Activated naive CD4-positive, alpha-beta T cell treated with anti-CD3 and anti-CD28 coated beads, Interleukin-2, amount 50 U/mL, for 72 hours (primary cell): ENCODE measurements at regions not wholly inside any gene's neighbourhood (a gene's known extent, or its start where the extent isn't known, plus 50 kb on each side); places are given as distances from the start of the nearest gene placed in this dataset.

ENCODE experiments used
- ATAC-seq, 2 donors: fragments of 150-1000 bp; cut with Tn5 transposase; 2 replicates each; pipeline ENCODE4 v1.10.0; 2021; ENCODE audit warnings: mild to moderate bottlenecking in 2 of 2, moderate library complexity in 2 of 2
- DNase-seq, 2 donors: peaks; one replicate each; pipeline ENCODE4 v3.0.0; 2021 to 2022; ENCODE audit warnings: low spot score in 2 of 2
- H3K27ac Mint-ChIP-seq, 2 donors: one replicate each; pipeline ENCODE4 v1.8.0; 2022; ENCODE audit warnings: mild to moderate bottlenecking in 2 of 2, mixed read lengths in 2 of 2
- H3K36me3 Mint-ChIP-seq, 2 donors: one replicate each; pipeline ENCODE4 v1.8.0; 2022; ENCODE audit warnings: mixed read lengths in 2 of 2
- H3K9me3 Mint-ChIP-seq, 2 donors: one replicate each; pipeline ENCODE4 v1.8.0; 2022; ENCODE audit warnings: mixed read lengths in 2 of 2

DNA sequence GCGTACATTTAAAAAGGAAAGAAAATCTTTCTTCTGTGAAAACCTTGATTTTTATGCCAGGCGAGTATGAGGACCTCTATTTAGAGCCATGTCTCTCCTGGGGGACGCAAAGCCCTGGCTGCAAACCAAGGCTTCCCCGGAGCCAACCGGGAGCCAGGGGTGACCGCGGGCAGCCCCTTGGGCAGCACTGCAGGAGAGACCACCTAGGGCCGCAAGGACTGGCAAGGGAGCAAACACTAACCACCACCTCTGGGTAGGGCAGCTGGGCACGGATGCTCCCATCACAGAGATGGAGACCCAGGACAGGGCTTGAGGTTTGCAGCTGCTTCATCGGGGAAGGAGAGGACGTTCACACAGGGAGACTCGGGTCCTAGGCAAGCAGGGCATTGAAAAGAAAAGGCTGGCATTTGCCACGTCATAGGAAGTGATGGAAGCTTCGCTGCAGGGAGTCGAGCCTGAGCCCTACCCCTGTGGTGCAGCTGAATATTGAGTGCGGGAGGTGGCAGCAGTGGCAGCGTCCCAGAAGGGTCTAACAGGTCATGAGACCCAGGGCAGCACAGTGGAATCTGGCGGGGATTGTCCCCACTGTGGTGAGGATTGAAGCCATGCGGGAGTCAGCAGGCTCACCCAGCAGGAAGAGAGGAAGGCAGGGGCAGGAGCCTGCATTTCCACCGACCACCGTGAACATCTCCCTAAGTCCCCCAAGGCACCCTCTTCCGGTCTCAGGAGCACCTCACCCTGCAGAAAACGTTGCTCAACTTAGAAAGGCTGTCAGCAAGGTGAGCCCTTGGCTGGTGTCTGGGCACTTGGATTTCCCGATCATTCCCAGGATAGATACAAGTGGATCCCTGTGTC is 156.2 kb upstream of the CST7 start:
- Mint-ChIP-seq H3K36me3 (no peaks in the 10 kb centered on the region), H3K27ac (no peak overlapping the region), H3K9me3 (no peaks in the 10 kb centered on the region)
- DNase-seq (no peak), ATAC-seq (no peak)

DNA sequence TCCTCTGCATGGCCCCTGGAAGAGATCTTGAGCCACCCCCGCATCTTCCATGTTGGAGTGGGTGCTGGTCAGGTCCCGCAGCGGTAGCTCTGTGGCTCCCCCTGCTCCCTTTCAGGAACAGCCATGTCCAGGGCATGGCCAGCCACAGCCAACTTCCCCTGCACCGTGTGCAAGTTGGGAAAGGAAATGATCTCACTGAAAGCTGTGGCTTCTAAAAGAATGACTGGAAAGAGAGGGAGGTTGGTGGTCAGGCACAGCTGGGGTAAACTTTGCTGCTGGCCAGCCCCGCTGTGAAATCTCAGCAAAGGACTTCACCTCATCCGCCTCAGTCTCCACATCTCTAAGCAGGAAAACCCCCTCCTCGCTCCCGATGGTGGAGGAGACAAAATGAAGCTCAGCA is 153.6 kb upstream of the CST7 start:
- no peaks in the 10 kb centered on the region for H3K36me3 Mint-ChIP-seq
- no peaks in the 10 kb centered on the region for H3K9me3 Mint-ChIP-seq
- ATAC-seq = peak in 1 of 2 donors; percentile 82
- no peak overlapping the region for H3K27ac Mint-ChIP-seq
- DNase-seq = no peak

DNA sequence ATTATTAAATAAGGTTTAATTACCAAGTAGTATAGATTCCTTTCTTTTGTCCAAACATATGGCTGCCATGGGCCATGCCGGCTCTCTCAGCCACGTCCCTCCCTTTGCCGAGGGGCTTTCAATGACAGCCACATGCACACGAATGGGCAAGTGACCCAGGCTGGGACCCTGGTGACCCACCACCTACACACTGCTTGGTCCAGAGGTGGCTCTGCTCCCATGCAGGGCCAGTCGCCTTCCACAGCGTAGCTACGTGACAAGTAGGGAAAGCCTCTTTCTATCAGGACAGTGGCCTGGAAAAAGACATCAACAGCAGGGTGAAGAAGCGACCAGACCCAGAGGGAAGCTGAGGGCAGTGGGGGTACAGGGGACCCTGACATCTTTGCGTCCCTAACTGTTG is 152.8 kb upstream of the CST7 start:
- no peak for ATAC-seq
- no peak for DNase-seq
- H3K36me3 Mint-ChIP-seq = no peaks in the 10 kb centered on the region
- H3K9me3 Mint-ChIP-seq = no peaks in the 10 kb centered on the region
- H3K27ac Mint-ChIP-seq = no peak overlapping the region

DNA sequence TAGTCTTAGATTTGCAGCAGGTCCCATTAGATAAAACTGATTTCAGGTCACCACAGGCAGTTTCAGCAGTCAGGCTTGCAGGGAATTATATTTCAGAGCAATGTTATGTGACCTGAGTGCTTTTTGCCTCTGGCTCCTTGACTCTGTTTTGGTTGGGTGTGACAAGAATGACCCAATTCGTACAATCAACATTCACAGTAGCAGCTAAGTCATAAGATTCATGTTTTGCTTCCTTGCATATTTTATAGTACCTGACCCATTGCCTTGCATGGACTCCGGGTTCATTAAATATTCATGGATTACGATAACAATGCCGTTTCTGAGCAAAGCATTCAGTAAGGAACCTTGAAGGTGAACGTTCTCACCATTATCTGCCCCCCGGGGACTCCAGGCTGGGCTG is 152.0 kb upstream of the CST7 start:
- no peak for ATAC-seq

DNA sequence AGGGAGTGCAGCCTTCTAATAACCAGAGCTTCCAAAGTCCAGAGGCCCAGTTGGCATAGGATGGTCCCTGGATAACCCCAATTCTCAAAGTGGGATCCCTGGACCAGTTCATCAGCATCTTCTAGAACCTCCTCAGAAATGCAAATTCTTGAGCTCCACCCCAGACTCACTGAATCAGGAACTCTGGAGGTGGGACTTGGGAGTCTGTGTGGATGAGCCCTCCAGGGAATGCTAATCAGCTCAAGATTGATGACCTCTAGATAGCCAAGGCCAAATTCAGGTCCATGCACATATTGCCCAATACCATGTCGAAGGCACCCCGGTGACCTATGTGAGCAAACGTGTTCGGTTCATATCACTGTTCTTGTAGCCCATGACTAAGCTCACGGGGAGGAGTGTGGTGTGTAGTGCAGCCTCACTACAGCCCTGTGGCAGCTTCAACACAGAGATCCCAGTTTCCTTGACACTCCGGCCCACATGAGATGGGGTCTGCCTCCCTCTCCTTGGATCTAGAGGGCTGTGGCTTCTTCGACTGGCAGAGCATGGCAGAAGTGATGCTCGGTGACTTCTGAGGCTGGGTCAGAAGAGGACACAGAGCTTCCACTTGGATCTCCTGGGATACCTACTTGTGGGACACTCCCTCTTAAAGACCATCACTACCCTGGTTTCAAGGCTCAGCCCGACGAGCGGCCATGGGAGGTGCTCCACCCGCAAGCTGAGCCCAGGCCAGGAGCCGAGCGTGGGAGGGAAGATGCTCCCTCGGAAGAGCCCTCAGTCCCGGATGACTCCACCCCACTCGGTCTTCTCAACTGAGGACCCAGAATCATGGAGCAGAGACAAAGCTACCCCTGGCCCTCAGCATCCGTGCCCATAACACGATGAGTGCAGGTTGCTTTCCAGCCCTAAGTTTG is 151.1 kb upstream of the CST7 start:
- no peaks in the 10 kb centered on the region for H3K9me3 Mint-ChIP-seq
- ATAC-seq = no peak
- no peak for DNase-seq

More for the DNA sequence above, 152.0 kb upstream of the CST7 start:
- H3K27ac Mint-ChIP-seq = no peak overlapping the region
- H3K36me3 Mint-ChIP-seq = no peaks in the 10 kb centered on the region
- no peak for DNase-seq
- H3K9me3 Mint-ChIP-seq = no peaks in the 10 kb centered on the region

DNA sequence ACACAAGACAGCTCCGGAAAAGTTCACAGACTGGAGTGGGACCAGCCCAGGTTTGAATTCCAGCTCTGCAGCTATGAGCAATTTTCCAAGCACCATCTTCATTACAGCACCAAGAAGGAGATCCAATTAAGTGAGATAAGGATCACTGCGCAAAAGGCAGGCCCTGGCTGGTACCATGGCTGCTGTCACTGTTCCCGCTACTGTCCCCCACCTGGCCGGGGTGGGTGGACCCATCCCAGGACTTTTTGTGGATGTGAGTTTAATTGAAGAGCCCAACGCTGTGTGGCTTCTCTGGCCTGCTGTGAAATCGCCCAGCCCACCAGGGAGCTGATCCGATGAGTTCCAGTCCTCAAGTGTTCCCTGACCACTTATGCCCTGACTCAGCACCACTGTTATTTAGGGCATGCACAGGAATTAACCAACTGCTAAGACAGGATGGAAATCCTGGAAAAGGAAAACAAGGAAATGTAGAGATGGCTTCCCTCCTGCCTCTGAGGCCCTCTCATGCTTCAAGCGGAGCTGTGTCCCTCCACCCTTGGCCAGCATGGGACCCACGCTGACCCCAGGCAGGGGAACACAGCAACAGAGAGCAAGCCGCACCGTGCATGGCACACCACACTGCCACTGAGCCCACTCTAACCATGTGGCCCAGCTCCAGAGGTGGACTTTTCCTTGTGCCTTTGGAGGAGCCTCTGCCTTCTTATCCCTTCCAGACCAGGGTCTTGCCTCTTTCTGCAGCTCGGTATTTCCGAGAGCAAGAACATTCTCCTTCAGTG is 150.0 kb upstream of the CST7 start:
- Mint-ChIP-seq H3K27ac (no peak overlapping the region), H3K9me3 (no peaks in the 10 kb centered on the region), H3K36me3 (no peaks in the 10 kb centered on the region)
- no peak for ATAC-seq
- DNase-seq = no peak

More for the DNA sequence above, 151.1 kb upstream of the CST7 start:
- Mint-ChIP-seq H3K36me3 (no peaks in the 10 kb centered on the region), H3K27ac (no peak overlapping the region)

DNA sequence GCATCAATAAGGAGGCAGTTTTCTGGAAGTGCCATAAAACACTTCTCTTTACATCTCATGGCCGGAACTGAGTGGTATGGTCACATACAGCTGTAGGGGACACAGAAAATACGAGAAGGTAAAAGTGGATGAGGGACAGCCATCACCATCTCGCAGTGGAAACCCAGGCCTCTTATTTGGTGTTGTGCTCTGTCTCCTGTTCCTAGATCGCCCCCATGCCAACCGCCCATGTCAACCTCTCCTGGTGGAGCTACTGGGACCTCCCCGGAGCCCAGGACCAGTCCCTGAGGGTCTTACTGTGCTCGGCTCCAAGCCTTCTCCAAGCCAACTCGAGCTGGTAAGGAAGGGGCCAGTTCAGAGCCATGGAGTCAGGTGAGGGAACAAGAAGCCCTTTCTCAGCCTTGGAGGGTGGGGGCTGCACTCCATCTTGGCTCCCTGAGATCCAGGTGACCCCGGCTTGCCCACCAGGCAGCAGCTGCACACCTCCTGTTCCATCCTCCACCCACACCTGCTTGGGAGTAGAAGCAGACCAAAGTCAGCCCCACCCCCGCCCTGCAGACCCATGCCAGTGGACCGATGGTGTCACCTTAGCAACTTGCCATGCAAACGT is 149.0 kb upstream of the CST7 start:
- no peak overlapping the region for H3K27ac Mint-ChIP-seq
- ATAC-seq = no peak
- no peaks in the 10 kb centered on the region for H3K9me3 Mint-ChIP-seq
- no peak for DNase-seq
- no peaks in the 10 kb centered on the region for H3K36me3 Mint-ChIP-seq

DNA sequence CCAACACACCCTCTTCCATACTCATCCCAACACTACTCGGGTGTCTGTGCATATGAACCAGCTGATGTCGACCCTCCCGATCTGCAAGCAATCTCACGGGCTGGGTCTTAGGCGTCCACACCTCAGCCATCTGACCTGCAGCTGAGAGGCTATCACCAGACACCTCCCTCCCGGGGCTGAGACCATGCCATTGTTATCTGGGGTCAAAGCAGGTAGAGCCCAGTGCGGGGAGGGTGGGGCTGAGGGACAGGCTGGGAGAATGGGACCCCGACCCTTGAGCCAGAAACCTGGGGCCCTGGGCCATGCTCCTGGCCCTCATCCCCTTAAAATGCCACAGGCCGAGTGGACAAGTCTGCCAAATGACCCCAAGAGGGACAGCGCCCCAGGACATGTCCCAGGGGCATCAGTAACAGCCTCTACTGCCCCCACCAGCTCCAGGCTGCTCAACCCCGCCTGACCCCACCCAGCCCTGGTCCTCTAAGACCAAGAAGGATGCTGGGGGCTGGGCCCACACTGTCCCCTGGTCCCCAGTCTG is 146.7 kb upstream of the CST7 start:
- H3K36me3 Mint-ChIP-seq = no peaks in the 10 kb centered on the region
- no peak for DNase-seq
- no peaks in the 10 kb centered on the region for H3K9me3 Mint-ChIP-seq
- no peak for ATAC-seq
- H3K27ac Mint-ChIP-seq = no peak overlapping the region

DNA sequence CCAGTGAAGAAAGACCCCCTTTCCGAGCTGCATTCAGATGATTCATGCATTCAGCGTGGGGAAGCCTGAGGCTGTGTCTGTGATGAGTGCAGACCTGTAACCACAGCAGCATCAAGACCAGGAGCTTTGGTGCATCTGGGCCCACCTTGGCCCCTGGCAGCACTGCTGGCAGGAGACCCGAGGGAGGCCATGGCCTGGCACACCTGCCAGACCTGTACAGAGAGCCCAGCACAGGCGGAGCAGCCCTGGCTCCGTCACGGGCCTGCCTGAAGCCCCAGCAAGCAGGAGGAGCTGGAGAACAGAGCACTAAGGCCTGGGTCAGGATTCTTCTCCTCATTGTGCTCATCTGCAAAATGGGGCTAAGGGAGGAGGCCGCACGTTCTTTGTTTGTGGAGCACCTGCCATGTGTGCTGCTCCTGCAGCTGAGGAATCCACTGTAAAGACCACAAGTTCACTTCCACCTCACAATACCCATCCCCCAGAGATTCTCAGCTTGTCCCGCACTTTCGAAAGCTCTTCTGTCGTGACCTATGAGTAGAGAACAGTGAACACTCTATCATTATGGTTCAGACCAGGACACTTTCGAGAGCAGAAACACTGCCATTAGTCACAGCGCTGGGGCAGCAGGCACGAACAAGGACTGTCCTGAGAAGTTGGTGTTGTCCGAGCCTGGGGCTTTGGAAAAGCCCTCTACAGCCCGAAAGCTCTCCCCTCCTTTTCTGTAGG is 144.4 kb upstream of the CST7 start:
- ATAC-seq = no peak
- no peak for DNase-seq
- Mint-ChIP-seq H3K27ac (no peak overlapping the region), H3K9me3 (no peaks in the 10 kb centered on the region), H3K36me3 (no peaks in the 10 kb centered on the region)

DNA sequence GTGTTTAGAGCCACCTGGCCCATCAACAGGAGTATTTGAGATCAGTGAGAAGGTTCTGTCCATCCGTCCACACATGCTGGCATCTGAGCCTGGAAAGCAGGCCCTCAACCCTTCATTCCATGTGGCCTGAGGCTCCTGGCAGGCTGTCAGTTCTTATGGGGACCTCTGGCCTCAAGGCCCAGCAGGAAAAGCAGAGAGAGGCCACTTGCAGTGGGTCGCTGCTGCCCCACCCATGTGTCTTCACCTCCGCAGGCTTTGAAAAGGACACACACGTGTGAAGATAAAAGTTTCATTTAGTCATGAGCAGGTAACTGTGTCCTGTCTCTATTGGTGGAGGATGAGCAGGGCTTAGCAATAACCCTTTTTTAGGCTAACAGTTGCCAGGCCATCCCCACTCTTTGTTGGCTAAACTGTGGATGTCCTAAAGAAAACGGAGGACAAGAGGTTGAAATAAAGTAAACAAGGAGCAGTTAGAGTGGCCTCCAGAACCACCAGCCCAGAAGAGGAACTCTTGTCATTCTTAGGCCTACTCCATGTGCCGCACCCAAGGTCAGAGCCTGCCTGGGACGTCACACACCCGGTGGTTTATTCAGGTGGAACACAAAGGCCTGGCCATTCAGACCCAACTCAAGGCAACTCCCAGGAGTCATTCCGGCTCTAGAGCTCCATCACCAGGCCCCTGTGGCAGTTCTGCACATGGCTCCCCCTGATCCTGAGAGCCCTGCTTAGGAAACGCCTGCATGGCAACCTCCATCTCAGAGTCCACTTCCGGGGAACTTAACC is 143.4 kb upstream of the CST7 start:
- DNase-seq (no peak), ATAC-seq (no peak)
- H3K27ac Mint-ChIP-seq = no peak overlapping the region
- no peaks in the 10 kb centered on the region for H3K9me3 Mint-ChIP-seq
- no peaks in the 10 kb centered on the region for H3K36me3 Mint-ChIP-seq

DNA sequence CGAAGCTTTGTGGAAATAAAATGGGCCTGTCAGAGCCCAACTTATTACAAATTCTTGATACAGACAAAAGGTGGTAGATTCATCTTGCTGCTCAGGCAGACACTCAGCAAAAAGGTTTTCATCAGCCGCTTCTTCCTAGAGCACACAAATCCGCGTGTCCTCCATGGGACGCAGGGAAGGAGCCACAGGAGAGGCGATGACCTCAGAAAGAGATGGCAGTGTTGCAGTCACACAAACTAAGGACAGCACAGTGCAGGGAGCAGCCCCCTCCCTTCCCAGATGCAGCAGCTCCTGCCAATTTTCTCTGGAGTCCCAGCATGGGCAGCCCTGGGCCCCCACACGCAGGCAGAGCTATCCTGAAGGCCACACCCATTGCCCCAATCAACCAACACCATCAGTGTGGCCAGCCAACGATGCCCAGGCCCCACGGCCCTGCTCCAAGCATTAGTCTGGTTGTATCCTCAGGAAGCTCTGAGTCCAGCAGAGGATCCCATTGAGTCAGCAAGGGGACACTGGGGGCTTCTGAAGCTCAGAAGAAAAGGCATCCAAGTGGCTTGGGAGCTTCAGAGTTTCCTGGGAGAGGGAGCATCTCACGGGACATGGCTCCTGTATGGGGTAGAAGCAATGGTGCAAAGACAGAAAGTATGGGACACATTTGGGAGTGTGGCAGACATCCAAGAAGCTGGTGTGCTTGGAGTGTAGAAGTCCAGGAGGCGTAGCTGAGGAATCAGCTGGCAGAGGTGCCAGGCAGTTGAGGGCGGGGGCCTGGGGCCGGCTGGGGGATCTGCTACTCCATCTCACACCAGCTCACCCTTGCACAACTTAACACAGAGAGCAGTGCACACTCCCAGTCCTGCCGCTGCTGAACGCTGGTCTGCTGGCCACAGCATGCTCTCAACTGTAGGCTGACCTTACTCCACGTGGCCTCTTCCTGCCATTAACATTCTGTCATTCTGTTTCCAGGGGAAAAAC is 142.1 kb upstream of the CST7 start:
- Mint-ChIP-seq H3K9me3 (no peaks in the 10 kb centered on the region), H3K36me3 (no peaks in the 10 kb centered on the region), H3K27ac (no peak overlapping the region)
- DNase-seq (no peak), ATAC-seq (no peak)

DNA sequence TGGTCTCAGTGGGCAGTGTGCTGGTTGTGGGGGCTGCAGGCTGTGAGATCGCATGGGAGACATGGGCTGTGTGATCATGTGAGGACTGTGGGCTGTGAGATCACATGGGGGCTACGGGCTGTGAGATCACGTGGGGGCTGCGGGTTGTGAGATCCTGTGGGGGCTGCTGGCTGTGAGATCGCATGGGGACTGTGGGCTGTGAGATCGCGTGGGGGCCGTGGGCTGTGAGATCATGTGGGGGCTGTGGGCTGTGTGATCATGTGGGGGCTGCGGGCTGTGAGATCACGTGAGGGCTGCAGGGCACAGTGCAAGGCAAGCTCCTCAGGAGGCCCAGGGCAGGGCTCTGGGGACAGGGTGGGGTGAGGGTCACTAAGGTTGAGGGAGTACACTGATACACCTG is 140.5 kb upstream of the CST7 start:
- DNase-seq = no peak
- H3K9me3 Mint-ChIP-seq = peaks cover 0 to 4% of the 10 kb centered on the region in 2 donors
- peak overlapping the region in 1 of 2 donors; percentile 59 for H3K27ac Mint-ChIP-seq
- no peak for ATAC-seq
- no peaks in the 10 kb centered on the region for H3K36me3 Mint-ChIP-seq

DNA sequence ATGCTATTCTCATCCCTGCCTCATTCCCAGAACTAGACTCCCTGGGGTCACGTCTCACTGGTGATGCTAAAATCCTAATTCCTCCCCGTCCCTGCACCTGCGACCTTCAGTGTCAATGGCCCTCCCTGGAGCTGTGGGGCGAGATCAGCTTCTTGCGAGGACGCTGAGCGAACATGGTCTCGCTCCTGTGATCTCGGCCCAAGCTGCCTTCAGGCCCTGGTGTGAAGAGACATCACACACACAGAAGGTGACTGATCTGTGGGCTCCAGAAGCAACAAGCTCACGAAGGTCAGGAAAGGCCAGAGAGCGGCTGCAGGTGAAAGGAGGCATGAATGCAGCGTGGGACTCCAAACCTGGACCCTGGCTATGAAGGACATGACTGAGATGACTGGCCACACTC is 139.5 kb upstream of the CST7 start:
- Mint-ChIP-seq H3K36me3 (no peaks in the 10 kb centered on the region), H3K27ac (no peak overlapping the region), H3K9me3 (peaks cover 0 to 4% of the 10 kb centered on the region in 2 donors)
- DNase-seq (no peak), ATAC-seq (no peak)
